SK-N-SH (cell line): ENCODE measurements at regions not wholly inside any gene's neighbourhood (a gene's known extent, or its start where the extent isn't known, plus 50 kb on each side); places are given as distances from the start of the nearest gene placed in this dataset.

Experiments used
- CTCF ChIP-seq: fragments of 200-600 bp; sonication (generic); IDR thresholded peaks from 2 replicates; pipeline ENCODE4 v1.6.1; 2017; ENCODE audit warnings: antibody characterized with exemption, mild to moderate bottlenecking, moderate library complexity
- USF2 ChIP-seq: fragments of 150-350 bp; IDR thresholded peaks from 2 replicates; pipeline ENCODE4 v1.6.1; 2017; ENCODE audit warnings: antibody characterized with exemption, low read length, low read depth, borderline replicate concordance
- YY1 ChIP-seq: IDR thresholded peaks from 2 replicates; pipeline ENCODE4 v1.4.0; 2012; ENCODE audit warnings: low read depth, mild to moderate bottlenecking

DNA sequence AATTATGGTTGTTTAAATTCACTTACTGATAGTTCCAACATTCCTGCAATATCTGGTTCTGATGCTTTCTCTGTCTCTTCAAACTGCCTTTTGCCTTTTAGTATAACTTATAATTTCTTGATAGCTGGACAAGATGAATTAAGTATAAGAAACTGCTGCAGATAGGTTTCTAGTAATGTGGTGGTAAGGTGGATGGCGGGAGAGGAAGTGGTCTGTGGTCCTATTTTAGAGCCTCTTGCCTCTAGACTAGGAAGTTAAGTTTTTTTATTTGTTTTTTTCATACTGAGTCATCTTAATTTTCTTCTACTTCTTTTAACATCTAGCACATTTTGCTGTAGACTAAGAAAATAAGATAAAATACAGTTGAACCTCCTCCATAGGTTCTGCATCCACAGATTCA lies 310.0 kb downstream of the SLITRK2 start:
- TF ChIP-seq YY1 (no peak), USF2 (no peak), CTCF (no peak)
